K562 (cell line): ENCODE measurements at regions not wholly inside any gene's neighbourhood (a gene's known extent, or its start where the extent isn't known, plus 50 kb on each side); places are given as distances from the start of the nearest gene placed in this dataset.

Experiments
- BRF2 ChIP-seq: IDR thresholded peaks from 3 replicates; pipeline ENCODE4 v1.6.1; 2011; ENCODE audit warnings: borderline replicate concordance, mild to moderate bottlenecking; ENCODE audit not compliant: insufficient read length, insufficient read depth
- CREB3 ChIP-seq: fragments of 450-650 bp; conservative IDR thresholded peaks from 2 replicates; pipeline ENCODE4 v1.6.1; 2016; ENCODE audit warnings: missing genetic modification characterization, low read depth, mild to moderate bottlenecking, missing compliant biosample characterization, moderate library complexity
- GTF3C2 ChIP-seq: IDR thresholded peaks from 3 replicates; pipeline ENCODE4 v1.6.1; 2011; ENCODE audit warnings: borderline replicate concordance, mild to moderate bottlenecking, moderate library complexity; ENCODE audit not compliant: insufficient read length; ENCODE audit errors: extremely low read depth
- HBP1 ChIP-seq: fragments of 450-650 bp; formaldehyde crosslinking; IDR thresholded peaks from 2 replicates; pipeline ENCODE4 v1.4.0; 2022; ENCODE audit warnings: missing genetic modification characterization
- KLF6 ChIP-seq: fragments of 250-450 bp; sonication (Bioruptor Pico); IDR thresholded peaks from 2 replicates; pipeline ENCODE4 v1.4.0; 2020; ENCODE audit warnings: mild to moderate bottlenecking, moderate library complexity, borderline replicate concordance
- LEF1 ChIP-seq: fragments of 450-650 bp; IDR thresholded peaks from 2 replicates; pipeline ENCODE4 v1.6.1; 2016; ENCODE audit warnings: mild to moderate bottlenecking
- POLR2A ChIP-seq: fragments of 450-650 bp; conservative IDR thresholded peaks from 2 replicates; pipeline ENCODE4 v1.6.1; 2016
- RUNX1 ChIP-seq: sonication (generic); IDR thresholded peaks from 2 replicates; pipeline ENCODE4 v1.6.1; 2016; ENCODE audit warnings: antibody characterized with exemption, low read depth
- STAT5A ChIP-seq: IDR thresholded peaks from 2 replicates; pipeline ENCODE4 v1.6.1; 2012; ENCODE audit warnings: low read length, inconsistent platforms, borderline replicate concordance
- THRB ChIP-seq: fragments of 450-650 bp; formaldehyde crosslinking; conservative IDR thresholded peaks from 2 replicates; pipeline ENCODE4 v1.4.0; 2022; ENCODE audit warnings: mild to moderate bottlenecking, missing genetic modification characterization
- ZHX1 ChIP-seq: fragments of 150-350 bp; conservative IDR thresholded peaks from 2 replicates; pipeline ENCODE4 v1.6.1; 2014; ENCODE audit warnings: low read length
- ZNF696 ChIP-seq: fragments of 250-450 bp; sonication (Bioruptor Pico); conservative IDR thresholded peaks from 2 replicates; pipeline ENCODE4 v1.4.0; 2020; ENCODE audit warnings: mild to moderate bottlenecking, moderate library complexity
- ZZZ3 ChIP-seq: fragments of 450-650 bp; IDR thresholded peaks from 2 replicates; pipeline ENCODE4 v1.6.1; 2016; ENCODE audit warnings: antibody characterized with exemption, mild to moderate bottlenecking, moderate library complexity

GRCh38 chr17:64736804-64737492 lies 74.8 kb upstream of the SMURF2 start (continued):
- TF ChIP-seq THRB (CRISPR knock-in tag), result no peak
- TF ChIP-seq LEF1, result no peak
- TF ChIP-seq ZNF696 (CRISPR knock-in tag), result no peak
- TF ChIP-seq RUNX1, result no peak
- TF ChIP-seq BRF2, result no peak
- no peak for TF ChIP-seq KLF6 (CRISPR knock-in tag)
- TF ChIP-seq STAT5A, result no peak
- TF ChIP-seq POLR2A, result no peak
- no peak for TF ChIP-seq GTF3C2
- no peak for TF ChIP-seq ZZZ3
- no peak for TF ChIP-seq HBP1 (CRISPR knock-in tag)
- no peak for TF ChIP-seq ZHX1
- no peak for TF ChIP-seq CREB3 (tag)
